Fibroblast of the aortic adventitia (primary cell): ENCODE measurements at regions not wholly inside any gene's neighbourhood (a gene's known extent, or its start where the extent isn't known, plus 50 kb on each side); places are given as distances from the start of the nearest gene placed in this dataset.

Experiments
- DNase-seq: peaks from one replicate; pipeline ENCODE4 v3.0.0-alpha.2; 2010; ENCODE audit warnings: low read depth
- H3K4me3 ChIP-seq: 2 replicates; pipeline ENCODE4 v1.5.1; 2011; ENCODE audit warnings: low read depth, mild to moderate bottlenecking, control low read depth, low read length, moderate library complexity
- TF ChIP-seq, protein P1 (sequence below): IDR thresholded peaks from 2 replicates; pipeline ENCODE4 v1.5.1; 2011; ENCODE audit warnings: mild to moderate bottlenecking, low read length, control low read depth, inconsistent platforms; ENCODE audit not compliant: insufficient read depth

DNA sequence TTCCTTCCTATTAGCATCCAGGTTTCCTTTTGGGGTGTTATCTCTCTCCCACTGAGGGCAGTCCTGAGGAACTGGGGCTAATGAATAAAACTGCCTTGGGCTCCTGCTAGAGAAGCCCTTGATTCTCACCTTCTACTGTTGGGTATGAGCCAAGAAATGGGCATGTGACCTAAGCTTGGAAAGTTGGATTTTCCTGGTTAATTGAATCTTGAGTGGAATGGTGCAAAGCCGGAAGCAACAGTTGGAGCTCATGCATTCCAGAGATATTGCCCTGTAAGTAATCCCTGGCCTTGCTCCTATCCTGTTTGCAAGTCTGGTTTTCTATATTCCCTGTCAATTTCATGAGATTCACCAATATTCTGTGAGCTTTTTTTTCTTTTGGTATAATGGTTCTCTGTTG is 158.5 kb upstream of the ELL2 start:
- DNase-seq, result no peak
- TF ChIP-seq, protein P1, sequence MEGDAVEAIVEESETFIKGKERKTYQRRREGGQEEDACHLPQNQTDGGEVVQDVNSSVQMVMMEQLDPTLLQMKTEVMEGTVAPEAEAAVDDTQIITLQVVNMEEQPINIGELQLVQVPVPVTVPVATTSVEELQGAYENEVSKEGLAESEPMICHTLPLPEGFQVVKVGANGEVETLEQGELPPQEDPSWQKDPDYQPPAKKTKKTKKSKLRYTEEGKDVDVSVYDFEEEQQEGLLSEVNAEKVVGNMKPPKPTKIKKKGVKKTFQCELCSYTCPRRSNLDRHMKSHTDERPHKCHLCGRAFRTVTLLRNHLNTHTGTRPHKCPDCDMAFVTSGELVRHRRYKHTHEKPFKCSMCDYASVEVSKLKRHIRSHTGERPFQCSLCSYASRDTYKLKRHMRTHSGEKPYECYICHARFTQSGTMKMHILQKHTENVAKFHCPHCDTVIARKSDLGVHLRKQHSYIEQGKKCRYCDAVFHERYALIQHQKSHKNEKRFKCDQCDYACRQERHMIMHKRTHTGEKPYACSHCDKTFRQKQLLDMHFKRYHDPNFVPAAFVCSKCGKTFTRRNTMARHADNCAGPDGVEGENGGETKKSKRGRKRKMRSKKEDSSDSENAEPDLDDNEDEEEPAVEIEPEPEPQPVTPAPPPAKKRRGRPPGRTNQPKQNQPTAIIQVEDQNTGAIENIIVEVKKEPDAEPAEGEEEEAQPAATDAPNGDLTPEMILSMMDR, result no peak
- H3K4me3 ChIP-seq, result no peak overlapping the region

DNA sequence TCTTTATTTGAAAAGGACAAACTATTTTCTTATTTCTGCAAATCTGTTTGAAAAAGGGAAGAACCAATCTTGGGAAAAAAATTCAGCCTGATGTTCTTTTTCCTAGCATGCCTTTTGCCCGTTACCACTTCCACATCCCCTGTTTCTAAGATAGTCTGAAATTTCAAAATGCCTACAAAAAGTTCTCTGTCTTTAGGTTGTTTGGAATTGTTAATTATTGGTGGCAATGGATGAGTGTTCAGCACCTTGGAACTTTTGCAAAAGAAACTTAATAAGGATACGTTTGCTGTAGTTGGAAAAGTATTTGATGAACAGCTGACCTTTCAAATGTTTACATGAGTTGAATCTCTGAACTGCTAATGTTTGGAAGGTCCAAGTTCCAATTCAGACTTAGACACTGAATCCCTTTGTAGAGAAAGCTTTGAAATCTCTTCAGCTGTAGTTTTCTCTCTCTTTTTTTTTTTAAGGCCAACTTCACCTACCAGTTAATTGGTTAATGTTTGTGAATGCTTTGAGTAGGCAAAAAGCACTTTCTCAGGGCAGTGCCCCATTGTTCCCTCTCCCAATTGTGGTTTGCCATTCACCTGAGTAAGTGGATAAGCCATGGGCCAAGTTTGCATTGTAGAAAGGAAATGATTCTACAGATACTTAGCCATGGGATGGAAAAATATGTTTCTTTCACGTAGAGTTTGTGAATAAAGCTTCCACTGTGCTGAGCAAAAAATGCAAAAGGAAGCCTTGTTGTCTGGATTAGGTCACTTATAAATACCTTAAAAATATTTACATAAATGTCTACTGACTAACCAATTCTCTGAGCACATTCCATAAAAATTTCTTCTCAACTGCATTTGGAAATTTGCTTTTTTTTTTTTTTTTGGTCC is 156.4 kb upstream of the ELL2 start:
- TF ChIP-seq, protein P1, result no peak
- H3K4me3 ChIP-seq, result no peak overlapping the region
- DNase-seq, result peak; percentile 33

DNA sequence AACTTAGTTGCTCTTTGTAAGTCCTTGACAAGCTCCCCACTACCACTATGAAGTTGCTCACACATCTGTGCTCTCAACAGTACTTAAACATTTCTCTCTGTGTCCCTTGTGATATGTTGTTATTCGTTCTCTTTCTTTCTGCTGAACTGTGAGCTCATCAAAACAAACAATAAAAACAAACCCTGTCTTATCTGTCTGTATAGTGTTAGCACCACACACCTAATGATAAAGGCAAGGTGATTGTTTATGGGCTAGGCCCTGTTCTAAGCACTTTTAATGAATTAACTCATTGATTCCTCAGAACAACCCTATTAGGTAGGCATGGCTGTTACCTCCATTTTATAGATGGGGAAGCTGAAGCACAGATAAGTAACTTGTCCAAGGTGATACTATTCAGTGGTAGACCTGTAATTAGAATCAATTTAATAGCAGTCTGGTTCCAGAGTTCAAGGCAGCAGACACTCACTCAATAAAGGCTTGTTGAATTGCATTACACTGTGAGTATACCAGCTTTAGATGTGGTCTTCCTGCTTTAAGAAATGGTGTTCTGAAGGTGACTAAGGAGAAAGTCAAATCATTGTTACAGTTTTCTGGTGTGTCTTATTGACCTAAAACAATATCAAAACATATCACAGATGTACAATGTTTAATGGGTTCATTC is 153.6 kb upstream of the ELL2 start:
- DNase-seq, result no peak
- H3K4me3 ChIP-seq, result no peak overlapping the region
- TF ChIP-seq, protein P1, result no peak

DNA sequence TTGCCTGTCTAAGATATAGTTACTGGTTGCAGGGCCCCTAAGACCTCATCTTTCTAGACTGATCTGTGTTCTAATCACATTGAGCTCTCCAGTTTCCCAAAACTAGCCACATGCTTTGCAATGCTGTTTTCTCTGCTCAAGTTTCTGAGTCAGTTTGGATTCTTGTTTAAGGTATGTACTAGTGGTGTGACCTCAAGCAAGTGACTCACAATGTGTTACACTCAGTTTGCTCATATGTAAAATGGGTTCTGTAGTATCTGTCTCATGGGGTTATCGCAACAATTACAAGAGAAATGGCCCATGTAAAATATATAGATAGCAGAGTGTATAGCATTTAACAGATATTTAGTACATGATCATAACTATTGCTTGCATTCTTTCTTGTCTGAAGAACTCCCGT is 153.1 kb upstream of the ELL2 start:
- H3K4me3 ChIP-seq, result no peak overlapping the region
- TF ChIP-seq, protein P1, result no peak
- peak; percentile 22 for DNase-seq

DNA sequence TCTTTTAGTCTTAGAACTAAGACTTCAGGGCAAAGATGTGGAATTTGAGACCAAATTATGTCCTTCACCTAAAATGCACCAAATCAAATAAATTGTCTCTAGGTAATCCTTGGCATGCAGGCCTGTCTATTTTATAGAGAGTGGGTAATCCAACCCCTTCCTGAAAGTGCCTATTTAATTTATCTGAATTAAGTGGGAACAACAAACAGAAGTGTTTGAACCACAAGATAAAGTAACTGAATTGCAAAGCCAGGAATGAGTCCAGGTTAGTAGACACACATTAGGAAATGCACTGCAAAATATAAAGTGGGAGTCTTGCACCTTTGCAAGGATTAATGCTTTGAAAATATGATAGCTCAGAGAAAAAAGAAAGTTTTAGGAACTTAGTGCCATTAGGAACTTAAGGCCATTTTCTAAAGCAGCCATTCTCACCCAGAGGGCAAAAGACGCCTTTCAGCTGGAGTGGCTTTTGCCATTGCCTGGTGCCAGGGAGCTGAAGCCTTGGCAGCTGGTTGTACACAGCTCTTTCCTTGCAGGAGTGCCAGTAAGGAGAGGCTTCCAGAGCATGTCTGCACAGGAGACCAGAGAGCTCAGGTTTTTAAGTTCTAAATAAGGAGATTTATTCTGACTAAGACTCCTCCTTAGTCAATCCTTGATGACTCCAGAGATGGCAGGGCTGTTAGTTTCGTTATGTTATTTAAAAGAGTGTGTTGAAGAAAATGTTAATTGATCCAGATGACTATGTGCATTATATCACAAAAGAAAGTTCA is 151.7 kb upstream of the ELL2 start:
- H3K4me3 ChIP-seq, result no peak overlapping the region
- no peak for DNase-seq
- TF ChIP-seq, protein P1, result no peak

- TF ChIP-seq, protein P1, result no peak
- DNase-seq, result no peak
- H3K4me3 ChIP-seq, result no peak overlapping the region
Observed at GRCh38 chr5:96112703-96113102, 151.1 kb upstream of the ELL2 start.
